Stomach (tissue), 4 donors: ENCODE measurements at regions not wholly inside any gene's neighbourhood (a gene's known extent, or its start where the extent isn't known, plus 50 kb on each side); places are given as distances from the start of the nearest gene placed in this dataset.

Experiments
- CTCF ChIP-seq, 7 experiments: fragments of 450-650 bp in 4 of 7; fragments of 200-600 bp in 3 of 7; sonication (generic) in 3 of 7; IDR thresholded peaks; one replicate each; pipeline ENCODE4 v1.5.1; 2016 to 2019; ENCODE audit warnings: antibody characterized with exemption in 7 of 7, control low read depth in 2 of 7, mild to moderate bottlenecking in 1 of 7
- EP300 ChIP-seq: sonication (generic); formaldehyde crosslinking; IDR thresholded peaks from one replicate; pipeline ENCODE4 v1.6.1; 2017; ENCODE audit warnings: antibody characterized with exemption
- POLR2A ChIP-seq, 4 donors: fragments of 450-650 bp; IDR thresholded peaks; one replicate each; pipeline ENCODE4 v1.6.1; 2016; ENCODE audit warnings: antibody characterized with exemption in 4 of 4, control low read depth in 2 of 4, mild to moderate bottlenecking in 1 of 4, moderate library complexity in 1 of 4
- POLR2AphosphoS5 ChIP-seq, 3 donors: sonication (generic); formaldehyde crosslinking; IDR thresholded peaks; one replicate each; pipeline ENCODE4 v1.6.1; 2016; ENCODE audit warnings: antibody characterized with exemption in 3 of 3

GRCh38 chr4:152232271-152232670 lies 303.6 kb downstream of the FBXW7 start:
- TF ChIP-seq POLR2A (IDR thresholded peaks at IDR 0.05), result no peak
- no peak for TF ChIP-seq CTCF (IDR thresholded peaks at IDR 0.05)
- TF ChIP-seq EP300, result no peak
- TF ChIP-seq POLR2AphosphoS5 (IDR thresholded peaks at IDR 0.05), result no peak
